ENCODE measurements at regions not wholly inside any gene's neighbourhood (a gene's known extent, or its start where the extent isn't known, plus 50 kb on each side); places are given as distances from the start of the nearest gene placed in this dataset.

- TF ChIP-seq CTCF (IDR thresholded peaks at IDR 0.05) (no peak), POLR2A (IDR thresholded peaks at IDR 0.05) (no peak)
Observed at GRCh38 chr2:240205348-240205747, 64.9 kb upstream of the OTOS start.

All from right lobe of liver (tissue), 4 donors.